GM18517 (cell line): ENCODE measurements at regions not wholly inside any gene's neighbourhood (a gene's known extent, or its start where the extent isn't known, plus 50 kb on each side); places are given as distances from the start of the nearest gene placed in this dataset.
"Not testable (repeated sequence)": the region's sequence is repeated elsewhere in the genome, so short reads cannot be mapped to it uniquely, and the experiment has no call there.

Experiments
- ATAC-seq: cut with Tn5 transposase; IDR thresholded peaks from one replicate; pipeline ENCODE4 v1.9.1; 2021; ENCODE audit warnings: mild to moderate bottlenecking, moderate library complexity; ENCODE audit not compliant: unreplicated experiment

DNA sequence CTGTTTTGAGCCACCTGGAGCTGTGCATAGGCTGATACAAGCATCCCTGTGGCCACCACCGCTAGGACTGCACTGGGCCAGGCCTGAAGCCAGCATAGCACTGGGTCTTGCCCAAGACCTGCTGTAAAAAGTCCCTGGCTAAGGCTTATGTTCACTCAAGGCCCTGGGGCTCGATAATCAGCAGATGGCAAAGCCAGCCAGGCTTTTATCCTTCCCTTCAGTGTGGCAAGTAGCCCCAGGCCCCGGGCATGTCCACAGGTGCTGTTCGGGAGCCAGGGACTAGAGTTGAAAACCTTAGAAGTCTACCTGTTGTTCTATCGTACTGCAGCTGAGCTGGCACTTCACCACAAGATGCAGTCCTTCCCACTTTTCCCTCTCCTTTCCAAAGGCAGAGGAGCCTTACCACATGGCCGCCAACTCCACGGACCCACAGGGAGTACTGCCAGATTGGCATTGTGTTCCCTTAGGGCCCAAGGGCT lies 226.4 kb upstream of the ZNF217 start:
- no peak for ATAC-seq

DNA sequence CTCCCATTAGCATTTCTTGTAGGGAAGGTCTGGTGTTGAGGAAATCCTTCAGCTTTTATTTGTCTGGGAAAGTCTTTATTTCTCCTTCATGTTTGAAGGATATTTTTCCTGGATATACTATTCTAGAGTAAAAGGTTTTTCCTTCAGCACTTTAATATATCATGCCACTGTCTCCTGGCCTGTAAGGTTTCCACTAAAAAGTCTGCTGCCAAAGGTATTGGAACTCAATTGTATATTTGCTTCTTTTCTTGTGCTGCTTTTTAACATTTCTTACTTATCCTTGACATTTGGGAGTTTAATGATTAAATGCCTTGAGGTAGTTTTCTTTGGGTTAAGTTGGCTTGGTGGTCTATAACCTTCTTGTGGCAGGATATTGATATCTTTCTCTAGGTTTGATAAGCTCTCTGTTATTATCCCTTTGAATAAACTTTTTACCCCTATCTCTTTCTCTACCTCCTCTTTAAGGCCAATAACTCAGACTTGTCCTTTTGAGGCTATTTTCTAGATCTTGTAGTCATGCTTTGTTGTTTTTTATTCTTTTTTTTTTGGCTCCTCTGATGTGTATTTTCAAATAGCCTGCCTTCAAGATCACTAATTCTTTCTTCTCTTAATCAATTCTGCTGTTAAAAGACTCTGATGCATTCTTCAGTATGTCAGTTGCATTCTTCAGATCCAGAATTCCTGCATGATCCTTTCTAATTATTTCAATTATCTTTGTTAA lies 225.0 kb upstream of the ZNF217 start:
- ATAC-seq: no peak

GRCh38 chr20:53817513-53817912 lies 223.9 kb upstream of the ZNF217 start:
- ATAC-seq: not testable (repeated sequence)

- no peak for ATAC-seq
These were observed 223.3 kb upstream of the ZNF217 start for GRCh38 chr20:53816872-53817398.

DNA sequence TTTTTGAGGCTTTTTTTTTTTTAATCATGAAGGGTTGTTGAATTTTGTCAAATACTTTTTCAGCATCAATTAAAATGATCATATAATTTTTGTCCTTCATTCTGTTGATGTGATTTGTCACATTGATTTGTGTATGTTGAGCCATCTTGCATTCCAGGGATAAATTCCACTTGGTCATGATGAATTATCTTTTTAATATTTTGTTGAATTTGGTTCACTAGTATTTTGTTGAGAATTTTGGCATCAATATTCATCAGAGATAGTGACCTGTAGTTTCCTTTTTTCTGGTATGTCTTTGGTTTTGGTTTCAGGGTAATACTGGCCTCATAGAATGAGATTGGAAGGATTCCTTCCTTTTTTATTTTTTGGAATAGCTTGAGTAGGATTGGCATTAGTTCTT lies 221.9 kb upstream of the ZNF217 start:
- no peak for ATAC-seq

DNA sequence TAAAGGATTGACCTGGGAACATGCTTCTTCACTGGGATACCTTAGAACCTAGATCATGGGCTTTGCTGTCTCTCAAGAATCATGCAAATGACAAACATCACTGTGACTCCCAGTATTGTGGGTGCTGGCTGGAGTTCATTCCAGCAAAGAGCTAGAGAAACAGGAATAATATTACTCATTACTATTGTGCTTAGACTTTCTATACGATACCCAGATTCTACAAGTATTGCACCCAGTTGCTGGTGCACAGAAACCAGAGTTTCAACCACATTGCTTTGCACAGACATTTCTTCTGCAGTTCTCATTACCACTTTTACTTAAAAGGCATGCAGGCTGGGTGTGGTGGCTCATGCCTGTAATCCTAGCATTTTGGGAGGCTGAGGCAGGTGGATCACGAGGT lies 220.4 kb upstream of the ZNF217 start:
- ATAC-seq: no peak

- ATAC-seq: no peak
These were observed 220.0 kb upstream of the ZNF217 start for GRCh38 chr20:53813636-53814035.

DNA sequence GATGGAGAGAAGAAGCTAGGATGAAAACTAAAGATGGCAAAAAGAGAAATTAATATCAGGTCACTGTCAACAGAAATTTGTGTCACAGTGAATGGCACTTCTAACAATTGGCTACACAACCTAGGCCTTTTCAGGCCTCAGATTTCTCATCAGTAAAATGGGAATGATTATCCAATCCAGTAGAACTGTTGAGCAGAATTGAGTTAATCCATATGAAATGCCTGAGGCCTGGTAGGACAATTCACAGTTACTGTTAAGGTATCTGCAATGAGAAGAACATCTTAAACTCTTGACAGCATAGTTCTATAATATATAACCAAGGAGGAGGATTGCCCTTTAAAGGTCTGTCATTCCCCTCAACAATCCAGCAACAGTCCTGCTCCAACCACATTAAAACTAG lies 217.9 kb upstream of the ZNF217 start:
- ATAC-seq: no peak

DNA sequence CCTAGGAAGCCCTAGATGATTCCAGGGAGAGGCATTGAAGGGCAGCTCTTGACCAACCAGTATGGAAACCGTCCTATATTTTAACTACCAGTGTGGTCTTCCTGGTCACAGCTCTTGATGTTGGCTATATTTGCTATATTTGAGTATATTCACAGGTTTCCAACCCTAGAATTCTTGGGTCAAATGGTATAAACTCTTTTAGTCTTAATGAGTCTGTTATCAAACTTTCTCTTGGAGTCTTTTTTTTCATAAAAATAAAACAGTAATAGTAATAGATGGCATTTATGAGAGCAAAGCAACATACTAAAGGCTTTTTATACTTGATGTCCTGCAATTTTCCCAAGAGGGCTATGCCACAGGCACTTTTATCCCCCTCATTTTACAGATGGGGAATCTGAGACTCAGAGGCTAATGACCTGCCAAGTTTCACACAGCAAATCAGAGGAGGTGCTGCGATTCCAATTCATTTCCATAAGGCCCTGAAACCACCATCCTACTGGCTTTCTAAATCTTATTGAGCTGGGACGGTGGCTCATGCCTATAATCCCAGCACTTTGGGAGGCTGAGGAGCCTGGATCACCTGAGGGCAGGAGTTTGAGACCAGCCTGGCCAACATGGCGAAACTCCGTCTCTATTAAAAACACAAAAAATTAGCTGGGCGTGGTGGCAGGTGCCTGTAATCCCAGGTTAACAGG lies 217.2 kb upstream of the ZNF217 start:
- no peak for ATAC-seq

- ATAC-seq: no peak
These were observed 216.2 kb upstream of the ZNF217 start for GRCh38 chr20:53809728-53810365.

DNA sequence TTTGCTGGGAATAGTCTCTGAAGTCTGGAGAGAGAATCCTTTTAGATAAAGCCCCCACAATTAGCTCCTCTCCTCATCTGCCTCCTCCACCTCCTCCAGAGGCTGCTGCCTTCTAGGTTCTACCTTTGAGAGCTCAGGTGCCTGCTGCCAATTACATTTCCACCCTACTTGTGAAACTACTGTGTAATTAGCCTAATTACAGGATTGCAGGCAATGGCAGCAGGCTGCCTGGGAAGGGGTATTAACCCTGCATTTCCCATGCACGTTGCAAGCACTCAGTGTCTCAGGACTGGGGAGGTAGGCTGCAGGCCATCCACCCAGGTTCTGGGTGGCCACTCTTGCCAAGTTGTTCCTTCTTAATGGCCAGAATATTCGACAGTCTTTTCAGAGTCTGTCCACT lies 215.6 kb upstream of the ZNF217 start:
- no peak for ATAC-seq

- no peak for ATAC-seq
These were observed 215.1 kb upstream of the ZNF217 start for GRCh38 chr20:53808733-53809132.

- not testable (repeated sequence) for ATAC-seq
These were observed 214.7 kb upstream of the ZNF217 start for GRCh38 chr20:53808302-53808701.

GRCh38 chr20:53806683-53807401 lies 213.2 kb upstream of the ZNF217 start:
- ATAC-seq: no peak

- ATAC-seq: no peak
These were observed 212.3 kb upstream of the ZNF217 start for GRCh38 chr20:53805895-53806384.

GRCh38 chr20:53804920-53805894 lies 211.6 kb upstream of the ZNF217 start:
- ATAC-seq: no peak

- not testable (repeated sequence) for ATAC-seq
These were observed 210.7 kb upstream of the ZNF217 start for GRCh38 chr20:53804308-53804707.

DNA sequence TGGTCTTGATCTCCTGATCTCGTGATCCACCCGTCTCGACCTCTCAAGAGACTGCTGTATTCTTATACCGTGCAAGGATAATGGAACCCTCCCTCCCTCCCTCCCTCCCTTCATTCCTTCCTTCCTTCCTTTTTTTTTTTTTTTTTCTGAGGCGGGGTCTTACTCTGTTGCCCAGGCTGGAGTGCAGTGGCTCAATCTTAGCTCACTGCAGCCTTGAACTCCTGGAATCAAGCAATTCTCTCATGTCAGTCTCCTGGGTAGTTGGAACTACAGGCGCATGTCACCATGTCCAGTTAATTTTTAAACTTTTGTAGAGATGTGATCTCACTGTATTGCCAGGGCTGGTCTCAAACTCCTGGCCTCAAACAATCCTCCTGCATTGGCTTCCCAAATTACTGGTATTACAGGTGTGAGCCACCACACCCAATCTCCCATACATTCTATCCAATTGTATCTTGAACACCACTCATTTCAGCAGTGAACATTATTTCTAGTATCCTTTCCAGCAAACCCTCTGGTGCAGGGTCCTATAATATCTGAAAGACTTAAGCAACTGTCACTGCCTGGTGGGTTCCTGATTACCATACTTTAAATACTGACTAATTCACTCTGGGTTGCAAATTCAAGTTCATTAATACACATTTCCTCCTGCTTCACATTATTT lies 210.0 kb upstream of the ZNF217 start:
- ATAC-seq: no peak
